Mesendoderm (in vitro differentiated cells): ENCODE measurements at regions not wholly inside any gene's neighbourhood (a gene's known extent, or its start where the extent isn't known, plus 50 kb on each side); places are given as distances from the start of the nearest gene placed in this dataset.

ENCODE experiments used
- DNase-seq: peaks from one replicate; pipeline ENCODE4 v3.0.0; 2013
- H2AK5ac ChIP-seq: 2 replicates; pipeline ENCODE4 v1.6.1; 2013; ENCODE audit warnings: low read length, inconsistent platforms
- H2BK120ac ChIP-seq: 2 replicates; pipeline ENCODE4 v1.6.1; 2013; ENCODE audit warnings: low read depth, mild to moderate bottlenecking, low read length, moderate library complexity, mixed read lengths
- H2BK15ac ChIP-seq: replicated peaks from 2 replicates; pipeline ENCODE4 v1.6.1; 2013; ENCODE audit warnings: low read depth, mild to moderate bottlenecking, moderate library complexity
- H2BK5ac ChIP-seq: 2 replicates; pipeline ENCODE4 v1.6.1; 2013; ENCODE audit warnings: low read length, inconsistent platforms
- H3K18ac ChIP-seq: 2 replicates; pipeline ENCODE4 v1.6.1; 2013; ENCODE audit warnings: mild to moderate bottlenecking, low read length, mixed read lengths
- H3K23ac ChIP-seq: one replicate; pipeline ENCODE4 v1.6.1; 2013; ENCODE audit warnings: low read length
- H3K27ac ChIP-seq: 2 replicates; pipeline ENCODE4 v1.5.1; 2013; ENCODE audit warnings: low read depth, mild to moderate bottlenecking, inconsistent platforms, low read length, moderate library complexity
- H3K27me3 ChIP-seq: 2 replicates; pipeline ENCODE4 v1.6.1; 2013; ENCODE audit warnings: low read length, control low read depth, mild to moderate bottlenecking, inconsistent platforms; ENCODE audit not compliant: insufficient read depth, poor library complexity
- H3K36me3 ChIP-seq: 2 replicates; pipeline ENCODE4 v1.6.1; 2013; ENCODE audit warnings: low read length, inconsistent platforms; ENCODE audit not compliant: control insufficient read depth, insufficient read depth
- H3K4ac ChIP-seq: one replicate; pipeline ENCODE4 v1.6.1; 2013; ENCODE audit warnings: low read depth, mild to moderate bottlenecking, low read length, moderate library complexity
- H3K4me1 ChIP-seq: 2 replicates; pipeline ENCODE4 v1.6.1; 2013; ENCODE audit warnings: low read depth, low read length, inconsistent platforms; ENCODE audit not compliant: control insufficient read depth
- H3K4me2 ChIP-seq: 2 replicates; pipeline ENCODE4 v1.6.1; 2013; ENCODE audit warnings: low read length
- H3K4me3 ChIP-seq: 2 replicates; pipeline ENCODE4 v1.5.1; 2013; ENCODE audit warnings: mild to moderate bottlenecking, low read length
- H3K56ac ChIP-seq: one replicate; pipeline ENCODE4 v1.6.1; 2013; ENCODE audit warnings: low read length
- H3K79me1 ChIP-seq: 2 replicates; pipeline ENCODE4 v1.6.1; 2013; ENCODE audit warnings: low read length, inconsistent platforms
- H3K79me2 ChIP-seq: 2 replicates; pipeline ENCODE4 v1.6.1; 2013; ENCODE audit warnings: mild to moderate bottlenecking, low read length; ENCODE audit not compliant: control insufficient read depth, insufficient read depth
- H3K9ac ChIP-seq: 2 replicates; pipeline ENCODE4 v1.6.1; 2013; ENCODE audit warnings: low read length, inconsistent platforms
- H4K5ac ChIP-seq: one replicate; pipeline ENCODE4 v1.6.1; 2013; ENCODE audit warnings: low read length
- H4K8ac ChIP-seq: one replicate; pipeline ENCODE4 v1.6.1; 2013; ENCODE audit warnings: low read depth, mild to moderate bottlenecking, control low read depth, low read length, moderate library complexity
- WGBS: extraction: QIAGEN DNeasy Blood & Tissue Kit; methylation state at CpG from one replicate; pipeline ENCODE4 v1.1.7; 2013; ENCODE audit warnings: low lambda C conversion rate, missing lambda C conversion rate; ENCODE audit not compliant: insufficient coverage; ENCODE audit errors: extremely low coverage; 5-methylcytosine and 5-hydroxymethylcytosine counted together

- H3K23ac ChIP-seq, result no peak overlapping the region
- no peak overlapping the region for H4K5ac ChIP-seq
- no peak overlapping the region for H3K4me3 ChIP-seq
- H2BK120ac ChIP-seq, result no peak overlapping the region
- no peak overlapping the region for H3K4ac ChIP-seq
- H3K36me3 ChIP-seq, result no peaks in the 10 kb centered on the region
- no peaks in the 10 kb centered on the region for H3K4me1 ChIP-seq
- no peak overlapping the region for H2AK5ac ChIP-seq
- H3K4me2 ChIP-seq, result no peak overlapping the region
- no peak overlapping the region for H3K56ac ChIP-seq
- no peak overlapping the region for H3K27ac ChIP-seq
- H2BK5ac ChIP-seq, result no peak overlapping the region
- no CpG with 5 or more reads among the region's 3 CpGs for WGBS
- H3K79me2 ChIP-seq, result no peaks in the 10 kb centered on the region
- no peak overlapping the region for H3K18ac ChIP-seq
- no peaks in the 10 kb centered on the region for H3K79me1 ChIP-seq
- H3K27me3 ChIP-seq, result no peaks in the 10 kb centered on the region
- H3K9ac ChIP-seq, result no peak overlapping the region
- no peak overlapping the region for H2BK15ac ChIP-seq
- H4K8ac ChIP-seq, result no peak overlapping the region
- no peak for DNase-seq
These were observed 372.0 kb downstream of the GPAM start for GRCh38 chr10:111811517-111811916.

GRCh38 chr10:111820471-111820870 is 363.1 kb downstream of the GPAM start:
- Histone ChIP-seq H3K79me1 (no peaks in the 10 kb centered on the region), H4K8ac (no peak overlapping the region), H3K4ac (no peak overlapping the region), H2BK15ac (no peak overlapping the region), H3K9ac (no peak overlapping the region), H2BK5ac (no peak overlapping the region), H3K56ac (no peak overlapping the region), H2BK120ac (no peak overlapping the region), H3K79me2 (no peaks in the 10 kb centered on the region), H3K36me3 (no peaks in the 10 kb centered on the region), H2AK5ac (no peak overlapping the region), H3K18ac (no peak overlapping the region), H3K27ac (no peak overlapping the region), H3K23ac (no peak overlapping the region), H4K5ac (no peak overlapping the region), H3K27me3 (no peaks in the 10 kb centered on the region), H3K4me3 (no peak overlapping the region), H3K4me2 (no peak overlapping the region), H3K4me1 (no peaks in the 10 kb centered on the region)
- WGBS, result no CpG with 5 or more reads among the region's 3 CpGs
- DNase-seq, result no peak

GRCh38 chr10:111821871-111822270 is 361.7 kb downstream of the GPAM start:
- Histone ChIP-seq H2BK5ac (no peak overlapping the region), H3K27me3 (no peaks in the 10 kb centered on the region), H3K18ac (no peak overlapping the region), H3K79me1 (no peaks in the 10 kb centered on the region), H4K8ac (no peak overlapping the region), H3K79me2 (no peaks in the 10 kb centered on the region), H3K36me3 (no peaks in the 10 kb centered on the region), H3K56ac (no peak overlapping the region), H3K9ac (no peak overlapping the region), H2BK120ac (no peak overlapping the region), H3K23ac (no peak overlapping the region), H3K4me1 (no peaks in the 10 kb centered on the region), H3K4me2 (no peak overlapping the region), H2AK5ac (no peak overlapping the region), H4K5ac (no peak overlapping the region), H3K4me3 (no peak overlapping the region), H2BK15ac (no peak overlapping the region), H3K4ac (no peak overlapping the region), H3K27ac (no peak overlapping the region)
- WGBS, result no CpG with 5 or more reads among the region's 2 CpGs
- DNase-seq, result no peak

- Histone ChIP-seq H3K4me3 (no peak overlapping the region), H2BK15ac (no peak overlapping the region), H3K18ac (no peak overlapping the region), H2BK5ac (no peak overlapping the region), H2BK120ac (no peak overlapping the region), H3K23ac (no peak overlapping the region), H3K56ac (no peak overlapping the region), H3K79me2 (no peaks in the 10 kb centered on the region), H3K79me1 (no peaks in the 10 kb centered on the region), H3K27ac (no peak overlapping the region), H3K4ac (no peak overlapping the region), H2AK5ac (no peak overlapping the region), H3K9ac (no peak overlapping the region), H3K27me3 (no peaks in the 10 kb centered on the region), H3K4me1 (no peaks in the 10 kb centered on the region), H3K36me3 (no peaks in the 10 kb centered on the region), H4K5ac (no peak overlapping the region), H4K8ac (no peak overlapping the region), H3K4me2 (no peak overlapping the region)
- WGBS, result no CpG with 5 or more reads among the region's 2 CpGs
- DNase-seq, result no peak
These were observed 360.9 kb downstream of the GPAM start for GRCh38 chr10:111822661-111823060.

GRCh38 chr10:111824128-111824527 is 359.4 kb downstream of the GPAM start:
- Histone ChIP-seq H3K27ac (no peak overlapping the region), H3K4me2 (no peak overlapping the region), H4K8ac (no peak overlapping the region), H2AK5ac (no peak overlapping the region), H2BK120ac (no peak overlapping the region), H3K56ac (no peak overlapping the region), H3K79me1 (no peaks in the 10 kb centered on the region), H3K9ac (no peak overlapping the region), H3K18ac (no peak overlapping the region), H3K4ac (no peak overlapping the region), H2BK15ac (no peak overlapping the region), H2BK5ac (no peak overlapping the region), H3K4me1 (no peaks in the 10 kb centered on the region), H3K36me3 (no peaks in the 10 kb centered on the region), H3K79me2 (no peaks in the 10 kb centered on the region), H3K4me3 (no peak overlapping the region), H4K5ac (no peak overlapping the region), H3K27me3 (no peaks in the 10 kb centered on the region), H3K23ac (no peak overlapping the region)
- WGBS, result no CpG with 5 or more reads among the region's 5 CpGs
- DNase-seq, result no peak

GRCh38 chr10:111830359-111830758 is 353.2 kb downstream of the GPAM start:
- no peak overlapping the region for H3K23ac ChIP-seq
- H3K79me2 ChIP-seq, result no peaks in the 10 kb centered on the region
- no peak overlapping the region for H3K4ac ChIP-seq
- H2BK120ac ChIP-seq, result no peak overlapping the region
- no peak overlapping the region for H2AK5ac ChIP-seq
- no peak overlapping the region for H4K8ac ChIP-seq
- no peaks in the 10 kb centered on the region for H3K36me3 ChIP-seq
- no peak overlapping the region for H2BK5ac ChIP-seq
- no peak overlapping the region for H3K4me2 ChIP-seq
- H3K9ac ChIP-seq, result no peak overlapping the region
- H3K4me3 ChIP-seq, result no peak overlapping the region
- no peak overlapping the region for H2BK15ac ChIP-seq
- H4K5ac ChIP-seq, result no peak overlapping the region
- no peaks in the 10 kb centered on the region for H3K79me1 ChIP-seq
- WGBS, result no CpG with 5 or more reads among the region's 7 CpGs
- H3K27ac ChIP-seq, result no peak overlapping the region
- H3K18ac ChIP-seq, result no peak overlapping the region
- no peak for DNase-seq
- no peaks in the 10 kb centered on the region for H3K4me1 ChIP-seq
- no peaks in the 10 kb centered on the region for H3K27me3 ChIP-seq
- no peak overlapping the region for H3K56ac ChIP-seq
